ENCODE measurements at regions not wholly inside any gene's neighbourhood (a gene's known extent, or its start where the extent isn't known, plus 50 kb on each side); places are given as distances from the start of the nearest gene placed in this dataset.

DNA sequence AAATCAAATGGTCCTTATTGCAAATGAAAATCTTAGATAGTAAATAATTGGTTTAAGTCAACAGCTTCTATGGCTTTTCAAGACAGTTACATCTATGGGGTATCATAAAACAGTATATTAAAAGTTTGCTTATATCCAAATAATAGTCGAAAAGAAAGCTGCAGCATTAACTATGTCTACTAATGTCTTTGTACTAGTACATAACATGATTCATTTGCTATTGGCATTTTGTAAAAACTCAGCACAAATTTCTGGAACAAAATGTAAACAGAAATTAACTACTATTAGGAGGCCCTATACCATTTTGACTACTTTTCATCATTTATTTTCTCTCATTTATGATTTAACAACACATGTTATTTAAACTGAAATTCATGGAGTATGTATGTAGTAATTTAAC lies 1435.2 kb upstream of the PRR20A start (continued):
- TF ChIP-seq, protein P1, sequence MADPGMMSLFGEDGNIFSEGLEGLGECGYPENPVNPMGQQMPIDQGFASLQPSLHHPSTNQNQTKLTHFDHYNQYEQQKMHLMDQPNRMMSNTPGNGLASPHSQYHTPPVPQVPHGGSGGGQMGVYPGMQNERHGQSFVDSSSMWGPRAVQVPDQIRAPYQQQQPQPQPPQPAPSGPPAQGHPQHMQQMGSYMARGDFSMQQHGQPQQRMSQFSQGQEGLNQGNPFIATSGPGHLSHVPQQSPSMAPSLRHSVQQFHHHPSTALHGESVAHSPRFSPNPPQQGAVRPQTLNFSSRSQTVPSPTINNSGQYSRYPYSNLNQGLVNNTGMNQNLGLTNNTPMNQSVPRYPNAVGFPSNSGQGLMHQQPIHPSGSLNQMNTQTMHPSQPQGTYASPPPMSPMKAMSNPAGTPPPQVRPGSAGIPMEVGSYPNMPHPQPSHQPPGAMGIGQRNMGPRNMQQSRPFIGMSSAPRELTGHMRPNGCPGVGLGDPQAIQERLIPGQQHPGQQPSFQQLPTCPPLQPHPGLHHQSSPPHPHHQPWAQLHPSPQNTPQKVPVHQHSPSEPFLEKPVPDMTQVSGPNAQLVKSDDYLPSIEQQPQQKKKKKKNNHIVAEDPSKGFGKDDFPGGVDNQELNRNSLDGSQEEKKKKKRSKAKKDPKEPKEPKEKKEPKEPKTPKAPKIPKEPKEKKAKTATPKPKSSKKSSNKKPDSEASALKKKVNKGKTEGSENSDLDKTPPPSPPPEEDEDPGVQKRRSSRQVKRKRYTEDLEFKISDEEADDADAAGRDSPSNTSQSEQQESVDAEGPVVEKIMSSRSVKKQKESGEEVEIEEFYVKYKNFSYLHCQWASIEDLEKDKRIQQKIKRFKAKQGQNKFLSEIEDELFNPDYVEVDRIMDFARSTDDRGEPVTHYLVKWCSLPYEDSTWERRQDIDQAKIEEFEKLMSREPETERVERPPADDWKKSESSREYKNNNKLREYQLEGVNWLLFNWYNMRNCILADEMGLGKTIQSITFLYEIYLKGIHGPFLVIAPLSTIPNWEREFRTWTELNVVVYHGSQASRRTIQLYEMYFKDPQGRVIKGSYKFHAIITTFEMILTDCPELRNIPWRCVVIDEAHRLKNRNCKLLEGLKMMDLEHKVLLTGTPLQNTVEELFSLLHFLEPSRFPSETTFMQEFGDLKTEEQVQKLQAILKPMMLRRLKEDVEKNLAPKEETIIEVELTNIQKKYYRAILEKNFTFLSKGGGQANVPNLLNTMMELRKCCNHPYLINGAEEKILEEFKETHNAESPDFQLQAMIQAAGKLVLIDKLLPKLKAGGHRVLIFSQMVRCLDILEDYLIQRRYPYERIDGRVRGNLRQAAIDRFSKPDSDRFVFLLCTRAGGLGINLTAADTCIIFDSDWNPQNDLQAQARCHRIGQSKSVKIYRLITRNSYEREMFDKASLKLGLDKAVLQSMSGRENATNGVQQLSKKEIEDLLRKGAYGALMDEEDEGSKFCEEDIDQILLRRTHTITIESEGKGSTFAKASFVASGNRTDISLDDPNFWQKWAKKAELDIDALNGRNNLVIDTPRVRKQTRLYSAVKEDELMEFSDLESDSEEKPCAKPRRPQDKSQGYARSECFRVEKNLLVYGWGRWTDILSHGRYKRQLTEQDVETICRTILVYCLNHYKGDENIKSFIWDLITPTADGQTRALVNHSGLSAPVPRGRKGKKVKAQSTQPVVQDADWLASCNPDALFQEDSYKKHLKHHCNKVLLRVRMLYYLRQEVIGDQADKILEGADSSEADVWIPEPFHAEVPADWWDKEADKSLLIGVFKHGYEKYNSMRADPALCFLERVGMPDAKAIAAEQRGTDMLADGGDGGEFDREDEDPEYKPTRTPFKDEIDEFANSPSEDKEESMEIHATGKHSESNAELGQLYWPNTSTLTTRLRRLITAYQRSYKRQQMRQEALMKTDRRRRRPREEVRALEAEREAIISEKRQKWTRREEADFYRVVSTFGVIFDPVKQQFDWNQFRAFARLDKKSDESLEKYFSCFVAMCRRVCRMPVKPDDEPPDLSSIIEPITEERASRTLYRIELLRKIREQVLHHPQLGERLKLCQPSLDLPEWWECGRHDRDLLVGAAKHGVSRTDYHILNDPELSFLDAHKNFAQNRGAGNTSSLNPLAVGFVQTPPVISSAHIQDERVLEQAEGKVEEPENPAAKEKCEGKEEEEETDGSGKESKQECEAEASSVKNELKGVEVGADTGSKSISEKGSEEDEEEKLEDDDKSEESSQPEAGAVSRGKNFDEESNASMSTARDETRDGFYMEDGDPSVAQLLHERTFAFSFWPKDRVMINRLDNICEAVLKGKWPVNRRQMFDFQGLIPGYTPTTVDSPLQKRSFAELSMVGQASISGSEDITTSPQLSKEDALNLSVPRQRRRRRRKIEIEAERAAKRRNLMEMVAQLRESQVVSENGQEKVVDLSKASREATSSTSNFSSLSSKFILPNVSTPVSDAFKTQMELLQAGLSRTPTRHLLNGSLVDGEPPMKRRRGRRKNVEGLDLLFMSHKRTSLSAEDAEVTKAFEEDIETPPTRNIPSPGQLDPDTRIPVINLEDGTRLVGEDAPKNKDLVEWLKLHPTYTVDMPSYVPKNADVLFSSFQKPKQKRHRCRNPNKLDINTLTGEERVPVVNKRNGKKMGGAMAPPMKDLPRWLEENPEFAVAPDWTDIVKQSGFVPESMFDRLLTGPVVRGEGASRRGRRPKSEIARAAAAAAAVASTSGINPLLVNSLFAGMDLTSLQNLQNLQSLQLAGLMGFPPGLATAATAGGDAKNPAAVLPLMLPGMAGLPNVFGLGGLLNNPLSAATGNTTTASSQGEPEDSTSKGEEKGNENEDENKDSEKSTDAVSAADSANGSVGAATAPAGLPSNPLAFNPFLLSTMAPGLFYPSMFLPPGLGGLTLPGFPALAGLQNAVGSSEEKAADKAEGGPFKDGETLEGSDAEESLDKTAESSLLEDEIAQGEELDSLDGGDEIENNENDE (IDR thresholded peaks at IDR 0.05; ENCODE audit: insufficient replicate concordance, low read length), result no peak
- no peak for TF ChIP-seq CHD1 (IDR thresholded peaks at IDR 0.05; ENCODE audit: low read depth, low read length)
- TF ChIP-seq, protein P2, sequence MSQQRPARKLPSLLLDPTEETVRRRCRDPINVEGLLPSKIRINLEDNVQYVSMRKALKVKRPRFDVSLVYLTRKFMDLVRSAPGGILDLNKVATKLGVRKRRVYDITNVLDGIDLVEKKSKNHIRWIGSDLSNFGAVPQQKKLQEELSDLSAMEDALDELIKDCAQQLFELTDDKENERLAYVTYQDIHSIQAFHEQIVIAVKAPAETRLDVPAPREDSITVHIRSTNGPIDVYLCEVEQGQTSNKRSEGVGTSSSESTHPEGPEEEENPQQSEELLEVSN (IDR thresholded peaks at IDR 0.05), result no peak
- no peak for TF ChIP-seq HDAC6 (IDR thresholded peaks at IDR 0.05; ENCODE audit: low read depth, low read length)
- TF ChIP-seq, protein P3, sequence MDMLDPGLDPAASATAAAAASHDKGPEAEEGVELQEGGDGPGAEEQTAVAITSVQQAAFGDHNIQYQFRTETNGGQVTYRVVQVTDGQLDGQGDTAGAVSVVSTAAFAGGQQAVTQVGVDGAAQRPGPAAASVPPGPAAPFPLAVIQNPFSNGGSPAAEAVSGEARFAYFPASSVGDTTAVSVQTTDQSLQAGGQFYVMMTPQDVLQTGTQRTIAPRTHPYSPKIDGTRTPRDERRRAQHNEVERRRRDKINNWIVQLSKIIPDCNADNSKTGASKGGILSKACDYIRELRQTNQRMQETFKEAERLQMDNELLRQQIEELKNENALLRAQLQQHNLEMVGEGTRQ (IDR thresholded peaks at IDR 0.05; ENCODE audit: low read length), result no peak

Measured in H1 (cell line).